D721Med (cell line): ENCODE measurements at regions not wholly inside any gene's neighbourhood (a gene's known extent, or its start where the extent isn't known, plus 50 kb on each side); places are given as distances from the start of the nearest gene placed in this dataset.

Experiments
- DNase-seq: peaks from one replicate; pipeline ENCODE4 v3.0.0; 2011; ENCODE audit warnings: low spot score; ENCODE audit not compliant: insufficient read length
- FAIRE-seq: peaks from 2 replicates; lab custom pipeline; 2011; peaks lifted over from hg19 to GRCh38; lab: Jason Lieb, UNC
- CTCF ChIP-seq: IDR thresholded peaks from 2 replicates; pipeline ENCODE4 v1.5.1; 2012; ENCODE audit warnings: mild to moderate bottlenecking, control low read depth; ENCODE audit not compliant: insufficient read depth; ENCODE audit errors: missing control alignments

GRCh38 chr7:33764752-33765451 lies 140.4 kb upstream of the BMPER start:
- DNase-seq (no peak), FAIRE-seq (no peak)
- TF ChIP-seq CTCF: no peak

GRCh38 chr7:33766405-33766804 lies 138.9 kb upstream of the BMPER start:
- DNase-seq (no peak), FAIRE-seq (no peak)
- TF ChIP-seq CTCF: no peak

- FAIRE-seq (no peak), DNase-seq (no peak)
- TF ChIP-seq CTCF: no peak
These were observed 135.4 kb upstream of the BMPER start for GRCh38 chr7:33769930-33770329.

GRCh38 chr7:33770576-33770975 lies 134.8 kb upstream of the BMPER start:
- DNase-seq: no peak
- FAIRE-seq: no peak
- no peak for TF ChIP-seq CTCF

GRCh38 chr7:33771422-33771821 lies 133.9 kb upstream of the BMPER start:
- FAIRE-seq: no peak

GRCh38 chr7:33773053-33773452 lies 132.3 kb upstream of the BMPER start:
- no peak for FAIRE-seq
- DNase-seq: no peak
- no peak for TF ChIP-seq CTCF

More at GRCh38 chr7:33771422-33771821, 133.9 kb upstream of the BMPER start:
- DNase-seq: no peak
- TF ChIP-seq CTCF: no peak

GRCh38 chr7:33774762-33775523 lies 130.4 kb upstream of the BMPER start:
- no peak for TF ChIP-seq CTCF
- no peak for DNase-seq
- FAIRE-seq: no peak
